Activated CD4-positive, alpha-beta T cell treated with anti-CD3 and anti-CD28 coated beads for 24 hours (primary cell): ENCODE measurements at regions not wholly inside any gene's neighbourhood (a gene's known extent, or its start where the extent isn't known, plus 50 kb on each side); places are given as distances from the start of the nearest gene placed in this dataset.
"Not testable (repeated sequence)": the region's sequence is repeated elsewhere in the genome, so short reads cannot be mapped to it uniquely, and the experiment has no call there.

Source experiments
- DNase-seq, 2 donors: peaks; one replicate each; pipeline ENCODE4 v3.0.0-alpha.2; 2020; ENCODE audit warnings: low read depth in 2 of 2

DNA sequence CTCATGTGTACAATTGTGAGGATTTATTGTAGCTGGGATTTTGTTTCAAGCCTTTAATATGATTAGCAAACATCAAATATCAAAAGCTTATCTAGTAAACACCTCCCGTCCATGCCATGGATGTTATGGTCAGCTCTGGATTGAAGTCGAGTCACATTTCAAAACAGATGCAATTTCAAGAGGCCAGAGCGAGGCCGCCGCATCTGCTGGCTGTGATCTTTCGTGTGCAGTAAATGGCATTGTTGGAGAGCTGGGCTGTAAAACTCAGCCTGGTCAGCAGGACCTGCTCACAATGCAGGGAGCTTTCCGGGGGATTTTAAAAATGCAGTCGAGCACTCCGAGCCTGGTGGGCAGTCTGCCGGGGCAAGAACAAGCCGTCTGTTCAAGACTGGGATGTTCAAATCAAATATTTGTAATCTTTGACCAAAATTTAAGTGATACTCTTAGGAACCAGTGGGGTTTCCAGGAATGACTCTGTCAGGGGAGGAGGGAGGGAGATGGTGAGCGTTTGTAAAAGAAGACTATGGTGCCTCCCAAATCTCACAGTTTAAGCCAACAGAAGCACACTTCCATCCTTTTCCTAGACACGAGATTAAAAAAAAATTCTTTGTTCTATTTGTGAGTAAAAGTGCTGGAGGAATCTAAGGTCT, 97.6 kb downstream of the MYCN start:
- no peak for DNase-seq

DNA sequence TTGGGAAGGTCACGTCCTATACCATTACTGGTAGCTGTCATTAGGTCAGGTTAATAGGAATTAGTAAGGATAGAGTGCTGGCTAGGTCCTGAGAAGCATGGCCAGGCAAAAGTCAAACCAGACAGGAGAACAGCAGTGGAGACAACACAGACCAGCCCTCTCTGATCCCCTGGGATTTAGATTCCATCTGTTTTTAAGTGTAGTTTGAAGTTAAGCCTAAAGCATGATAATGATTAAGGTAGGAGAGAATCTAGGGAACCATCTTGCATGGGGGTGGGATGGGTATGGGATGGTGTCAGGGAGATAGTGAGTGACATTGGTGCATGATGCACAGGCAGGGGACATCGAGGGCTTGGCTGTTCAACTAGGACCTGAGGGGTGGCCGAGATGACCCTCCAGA, 96.6 kb downstream of the MYCN start:
- no peak for DNase-seq

DNA sequence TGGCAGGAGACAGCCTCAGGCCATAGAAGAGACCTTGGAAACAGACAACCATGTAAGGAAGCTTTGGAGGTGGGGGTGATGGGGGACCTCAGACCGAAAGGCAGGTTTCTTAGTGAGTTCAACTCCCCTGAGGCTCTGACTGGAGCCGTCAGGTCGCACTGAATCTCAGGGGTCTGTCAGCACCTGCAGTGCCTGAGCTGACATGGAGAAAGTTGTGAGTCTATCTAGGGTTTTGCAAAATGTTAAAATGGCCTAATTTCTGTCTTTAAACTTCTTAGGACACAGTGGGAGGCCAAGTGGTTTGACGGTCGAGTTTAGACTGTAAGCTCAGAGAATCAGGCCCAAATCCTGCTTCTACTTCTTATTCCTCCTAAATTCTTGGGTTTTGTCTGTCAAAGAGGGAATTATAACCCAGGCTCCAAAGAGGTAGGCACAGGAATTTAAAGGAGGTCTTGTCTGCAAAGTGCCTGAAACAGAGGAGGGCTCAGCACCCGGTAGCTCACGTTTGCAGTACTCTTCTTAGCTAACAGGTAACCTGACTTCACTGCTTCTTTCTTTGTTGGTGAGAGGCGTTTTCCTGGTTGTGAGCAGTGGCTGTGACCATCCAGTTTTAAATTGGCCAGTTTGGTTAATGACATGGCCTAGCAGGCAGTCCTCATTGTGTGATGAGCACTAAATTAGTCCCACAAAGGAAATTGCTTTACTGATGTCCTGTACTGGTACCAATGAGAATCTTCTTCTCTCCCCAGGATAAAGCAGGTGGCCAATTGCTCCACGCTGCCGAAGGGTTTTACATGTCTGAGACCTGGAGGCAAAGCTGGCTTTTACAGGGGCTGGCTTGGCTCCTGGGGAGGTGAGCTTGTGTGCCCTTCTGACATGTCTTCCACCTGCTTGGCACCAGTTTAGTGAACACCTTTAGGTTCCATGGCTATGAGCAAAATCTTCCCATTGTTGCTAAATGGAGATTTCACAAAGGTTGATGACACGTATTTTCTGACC, 95.7 kb downstream of the MYCN start:
- DNase-seq = no peak

DNA sequence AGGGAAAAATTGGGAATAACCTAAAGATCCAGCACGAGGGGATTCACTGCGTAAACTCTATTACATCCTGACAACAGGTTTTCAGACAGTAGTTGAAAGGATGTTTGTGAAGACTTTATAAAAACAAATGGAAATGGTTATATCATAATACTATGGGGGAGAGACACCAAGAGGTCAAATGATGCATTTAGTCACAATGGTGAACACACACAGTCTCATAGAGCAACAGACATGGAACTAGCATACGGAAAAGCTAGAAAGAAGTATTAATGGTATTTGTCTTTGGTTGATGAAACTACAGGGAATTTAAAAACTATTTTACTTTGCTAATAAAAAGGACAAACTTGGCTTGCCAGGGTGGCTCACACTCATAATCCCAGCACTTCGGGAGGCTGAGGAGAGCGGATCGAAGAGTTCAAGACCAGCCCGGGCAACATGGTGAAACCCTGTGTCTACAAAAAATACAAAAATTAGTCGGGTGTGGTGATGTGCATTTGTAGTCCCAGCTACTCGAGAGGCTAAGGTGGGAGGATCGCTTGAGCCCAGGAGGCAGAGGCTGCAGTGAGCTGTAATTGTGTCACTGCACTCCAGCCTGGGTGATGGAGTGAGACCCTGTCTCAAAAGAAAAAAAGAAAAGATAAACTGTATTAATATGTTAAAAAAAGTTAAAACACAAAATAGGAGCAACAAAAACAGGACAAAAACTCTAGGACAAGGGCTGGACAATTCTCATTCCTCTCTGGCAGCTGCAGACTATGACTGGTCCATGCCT, 94.8 kb downstream of the MYCN start:
- no peak for DNase-seq

DNA sequence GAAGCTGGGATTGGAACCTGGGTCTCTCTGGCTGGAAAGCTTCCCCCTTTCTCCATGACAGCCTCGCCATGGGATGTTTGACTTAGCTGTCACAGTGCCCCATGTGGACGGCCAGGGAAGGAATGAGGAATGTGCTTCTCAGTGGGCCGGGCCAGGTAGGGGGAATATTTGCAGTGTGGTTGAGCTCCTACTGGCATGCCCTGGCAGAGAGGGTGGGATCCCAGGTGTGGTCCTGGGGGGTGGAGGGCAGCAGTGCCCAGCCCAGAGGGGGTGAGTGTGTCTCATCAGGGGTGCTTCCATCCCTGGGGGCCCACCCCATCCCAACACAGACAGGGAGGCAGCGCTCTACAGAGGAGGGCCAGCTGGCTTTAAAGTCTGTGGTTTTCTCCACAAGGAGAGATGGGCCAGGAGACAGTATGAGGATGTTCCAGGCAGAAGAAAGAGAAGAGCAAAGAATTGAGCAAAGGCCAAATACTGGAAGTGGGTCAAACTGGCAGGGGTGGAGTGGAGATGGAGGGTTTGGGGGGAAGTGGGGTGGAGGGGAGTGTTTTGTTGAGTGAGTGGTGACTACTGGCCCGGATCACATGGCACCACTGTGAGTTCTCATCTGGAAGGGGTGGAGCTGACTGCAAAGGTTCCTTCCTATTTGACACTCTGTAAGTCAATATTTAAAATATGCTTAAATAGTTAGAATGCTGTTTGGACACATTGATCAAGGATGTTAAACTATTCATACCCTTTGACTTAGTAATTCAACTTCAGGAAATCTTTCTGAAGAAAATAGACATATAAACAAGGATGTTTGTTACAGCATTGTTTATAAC, 94.0 kb downstream of the MYCN start:
- no peak for DNase-seq

DNA sequence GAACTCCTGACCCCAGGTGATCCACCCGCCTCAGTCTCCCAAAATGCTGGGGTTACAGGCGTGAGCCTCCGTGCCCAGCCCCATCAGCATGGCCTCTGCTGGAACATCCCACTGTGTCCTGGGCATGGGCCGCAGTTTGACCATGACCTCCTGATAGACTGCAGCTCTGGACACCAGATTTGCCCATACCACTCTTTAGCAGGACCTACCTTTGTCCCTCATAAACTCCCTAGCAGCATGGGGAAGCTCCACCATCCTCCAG, 92.6 kb downstream of the MYCN start:
- DNase-seq = no peak

DNA sequence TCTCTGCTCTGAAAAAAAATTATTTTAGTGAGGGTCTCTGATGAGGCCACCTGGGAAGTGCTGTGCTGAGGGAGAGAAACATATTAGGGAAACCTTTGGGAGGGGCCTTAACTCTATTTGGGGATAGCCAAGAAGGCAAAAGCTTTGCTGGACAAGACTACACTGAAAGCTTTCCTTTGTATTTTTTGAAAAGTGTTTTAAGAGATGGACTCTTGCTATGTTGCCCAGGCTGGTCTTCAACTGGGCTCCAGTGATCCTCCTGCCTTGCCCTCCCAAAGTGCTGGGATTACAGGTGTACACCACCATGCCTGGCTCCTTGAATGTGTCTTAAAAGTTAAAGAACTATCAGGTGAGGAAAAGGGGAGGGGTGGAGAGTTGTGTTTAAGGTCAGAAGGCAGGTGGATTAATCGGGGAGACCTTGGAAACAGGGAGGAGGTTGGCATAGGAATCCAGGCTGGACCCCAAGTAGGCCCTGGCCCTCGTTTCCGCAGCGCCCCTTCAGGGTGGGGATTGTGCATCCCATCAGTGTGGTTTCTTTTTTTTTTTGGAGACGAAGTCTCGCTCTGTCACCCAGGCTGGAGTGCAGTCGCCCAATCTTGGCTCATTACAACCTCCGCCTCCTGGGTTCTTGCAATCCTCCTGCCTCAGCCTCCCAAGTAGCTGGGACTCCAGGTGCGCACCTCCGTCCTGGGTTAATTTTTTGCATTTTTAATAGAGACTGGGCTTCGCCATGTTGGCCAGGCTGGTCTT, 92.1 kb downstream of the MYCN start:
- no peak for DNase-seq

DNA sequence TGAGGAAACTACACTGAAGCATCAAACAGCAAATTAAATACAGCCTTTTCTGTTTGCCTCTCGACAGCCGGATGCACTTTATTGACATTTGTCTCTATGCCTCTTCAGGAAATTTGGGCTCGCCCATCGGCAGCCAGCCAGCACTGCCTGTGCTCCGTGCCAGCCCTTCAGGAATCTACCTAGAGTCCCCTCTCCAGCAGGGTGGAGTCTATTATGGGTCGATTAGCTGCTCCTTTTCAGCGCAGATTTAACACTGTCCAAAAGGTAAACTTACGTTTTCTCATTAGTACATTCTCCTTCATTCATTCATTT, 91.5 kb downstream of the MYCN start:
- DNase-seq = no peak

DNA sequence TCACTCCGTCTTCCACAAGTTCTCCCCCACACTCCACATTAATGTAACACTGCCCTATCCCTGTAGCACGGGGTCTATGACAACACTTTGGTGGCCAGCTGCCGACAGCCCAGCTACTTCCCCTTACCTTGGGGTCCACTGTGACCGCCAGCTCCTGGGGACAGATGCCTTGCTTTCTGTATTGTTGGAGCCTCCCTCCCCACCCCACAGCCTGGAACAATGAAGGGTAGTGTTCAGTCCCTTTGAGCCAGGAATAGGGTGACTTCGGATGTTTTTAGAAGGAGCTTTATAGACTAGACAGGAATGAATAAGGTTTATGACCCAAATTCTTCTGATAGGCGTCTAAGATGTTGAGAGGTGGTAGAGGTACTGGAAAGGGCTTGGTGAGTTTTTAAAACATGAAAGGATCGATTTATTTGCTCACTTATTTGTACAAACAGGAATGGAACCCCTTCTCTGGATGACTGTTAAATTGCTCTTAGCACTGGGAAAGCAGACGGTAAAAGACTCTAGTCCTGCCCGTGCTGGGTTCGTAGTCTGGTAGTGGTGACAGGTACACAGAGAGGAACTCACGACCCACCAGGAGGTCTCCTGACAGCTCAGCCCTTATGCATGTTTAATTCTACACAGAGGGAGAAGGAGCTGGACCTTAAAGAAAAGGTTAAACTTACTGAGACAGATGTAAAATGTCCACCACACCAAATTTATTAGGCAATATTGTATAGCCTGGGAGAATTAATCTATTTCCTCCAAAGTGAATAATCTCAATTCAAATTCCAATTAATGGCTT, 90.9 kb downstream of the MYCN start:
- no peak for DNase-seq

DNA sequence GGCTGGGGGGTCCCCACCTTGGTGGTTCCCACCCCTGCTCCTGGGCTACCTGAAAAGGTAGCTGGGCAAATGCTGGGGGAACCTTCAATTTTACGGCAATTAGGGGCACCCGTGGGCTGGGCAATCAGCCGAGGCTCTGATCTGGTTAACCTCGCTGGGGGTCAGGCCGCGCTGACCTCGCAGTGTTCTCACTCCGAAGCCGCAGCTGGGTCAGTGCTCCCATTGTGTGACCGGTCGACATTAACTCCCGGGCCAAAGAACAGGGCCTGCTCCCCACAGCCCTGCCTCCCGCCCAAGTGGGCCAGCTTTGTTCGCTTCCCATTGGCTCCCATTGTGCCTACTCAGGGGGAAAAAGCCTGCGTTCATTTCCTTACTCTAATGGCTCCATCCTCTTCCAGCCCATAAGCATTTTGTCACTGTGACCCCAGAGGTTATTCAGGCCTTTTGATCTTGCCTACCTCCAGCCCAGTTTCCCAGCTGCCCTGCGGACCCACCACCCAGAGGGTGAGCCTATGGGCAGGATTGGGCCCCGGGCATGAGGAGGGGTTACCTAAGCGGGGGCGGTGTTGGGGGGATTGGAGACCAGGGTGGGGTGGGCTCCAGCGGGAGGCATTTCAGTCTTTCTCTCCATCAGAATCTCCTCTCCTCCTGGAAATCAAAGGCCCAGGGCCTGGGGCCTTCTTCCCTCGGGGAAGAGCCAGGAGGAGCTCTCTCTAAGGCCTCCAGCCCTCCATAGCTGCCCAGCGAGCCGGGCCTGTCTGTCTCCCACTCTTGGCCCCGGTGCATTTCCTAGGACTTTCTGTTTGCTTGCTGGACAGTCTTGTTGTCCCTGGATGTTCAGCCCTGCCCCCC, 90.1 kb downstream of the MYCN start:
- DNase-seq = no peak

DNA sequence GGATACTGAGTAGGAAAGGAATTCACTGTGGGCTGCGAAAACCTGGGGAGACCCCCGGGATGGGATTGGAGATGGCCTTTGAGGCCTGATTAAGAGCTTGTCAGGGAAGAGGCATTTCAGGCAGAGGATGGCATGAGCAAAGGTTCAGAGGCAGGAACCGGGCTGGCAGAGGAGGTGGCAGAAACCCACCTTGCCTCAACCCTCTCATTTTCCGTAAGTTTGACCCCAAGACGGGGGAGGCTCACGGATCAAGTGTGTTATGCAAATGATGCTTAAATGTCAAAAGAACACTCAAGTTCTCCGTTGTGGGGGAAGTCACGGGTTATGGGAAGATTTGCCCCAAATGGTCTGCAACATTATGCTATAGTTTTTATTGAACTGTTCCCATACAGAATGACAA, 88.3 kb downstream of the MYCN start:
- no peak for DNase-seq

DNA sequence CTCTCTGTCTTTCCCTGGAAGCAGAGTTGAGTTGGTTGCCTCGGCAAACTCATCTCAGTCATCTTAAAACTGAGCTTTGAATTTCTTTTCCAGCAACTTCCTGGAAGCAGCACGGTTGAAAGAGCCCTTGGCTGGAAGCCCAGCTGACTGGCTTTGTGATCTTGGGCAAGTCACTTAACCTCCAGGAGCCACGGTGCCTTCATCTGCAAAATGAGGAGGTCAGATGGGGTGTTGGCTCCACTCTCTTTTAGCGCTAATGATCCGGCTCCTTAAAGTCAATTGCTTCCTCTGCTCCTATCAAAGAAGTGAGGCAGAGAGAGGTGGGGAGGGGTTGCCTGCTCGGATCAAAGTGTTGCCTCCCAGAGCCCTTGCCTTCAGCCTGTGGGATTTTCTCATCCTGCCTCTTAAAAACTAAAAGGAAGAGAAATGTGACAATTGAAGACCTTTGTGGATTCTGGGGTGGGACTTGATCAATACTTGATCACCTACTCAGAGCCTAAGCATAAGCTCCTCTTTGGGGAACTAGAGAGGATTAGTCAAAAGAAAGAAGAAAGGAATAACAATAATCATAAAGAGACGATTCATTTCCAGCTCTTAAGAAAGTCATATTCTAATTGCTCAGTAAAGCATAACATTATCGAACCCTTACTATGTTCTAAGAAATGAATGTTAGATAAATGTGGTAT, 86.6 kb downstream of the MYCN start:
- no peak for DNase-seq

DNA sequence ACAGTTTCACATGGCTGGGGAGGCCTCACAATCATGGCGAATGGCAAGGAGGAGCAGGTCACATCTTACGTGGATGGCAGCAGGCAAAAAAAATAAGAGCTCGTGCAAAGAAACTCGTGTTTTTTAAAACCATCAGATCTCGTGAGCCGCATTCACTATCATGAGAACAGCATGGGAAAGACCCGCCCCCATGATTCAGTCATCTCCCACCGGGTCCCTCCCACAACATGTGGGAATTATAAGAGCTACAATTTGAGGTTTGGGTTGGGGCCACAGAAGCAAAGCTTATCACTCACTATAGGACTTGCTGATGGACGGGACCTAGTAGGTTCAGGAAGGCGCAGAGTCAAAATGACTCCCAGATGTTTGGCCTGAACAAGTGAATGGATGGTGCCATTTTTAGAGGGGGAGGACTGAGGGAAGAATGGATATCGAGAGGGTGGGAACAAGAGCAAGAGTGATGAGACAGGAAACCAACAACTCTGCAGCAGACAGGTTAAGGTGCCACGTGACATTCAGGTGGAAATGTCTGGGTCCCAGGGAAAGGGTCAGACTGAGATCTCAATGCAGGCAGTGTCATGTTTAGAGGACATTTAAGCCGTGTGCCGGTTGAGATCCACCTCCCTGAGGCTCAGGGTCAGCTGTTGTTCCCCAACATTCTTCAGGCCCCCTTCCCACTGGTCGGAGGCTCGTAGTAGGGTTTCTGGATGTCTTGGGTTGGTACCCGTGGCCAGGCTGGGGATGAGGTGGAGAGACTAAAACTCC, 85.7 kb downstream of the MYCN start:
- DNase-seq = no peak

DNA sequence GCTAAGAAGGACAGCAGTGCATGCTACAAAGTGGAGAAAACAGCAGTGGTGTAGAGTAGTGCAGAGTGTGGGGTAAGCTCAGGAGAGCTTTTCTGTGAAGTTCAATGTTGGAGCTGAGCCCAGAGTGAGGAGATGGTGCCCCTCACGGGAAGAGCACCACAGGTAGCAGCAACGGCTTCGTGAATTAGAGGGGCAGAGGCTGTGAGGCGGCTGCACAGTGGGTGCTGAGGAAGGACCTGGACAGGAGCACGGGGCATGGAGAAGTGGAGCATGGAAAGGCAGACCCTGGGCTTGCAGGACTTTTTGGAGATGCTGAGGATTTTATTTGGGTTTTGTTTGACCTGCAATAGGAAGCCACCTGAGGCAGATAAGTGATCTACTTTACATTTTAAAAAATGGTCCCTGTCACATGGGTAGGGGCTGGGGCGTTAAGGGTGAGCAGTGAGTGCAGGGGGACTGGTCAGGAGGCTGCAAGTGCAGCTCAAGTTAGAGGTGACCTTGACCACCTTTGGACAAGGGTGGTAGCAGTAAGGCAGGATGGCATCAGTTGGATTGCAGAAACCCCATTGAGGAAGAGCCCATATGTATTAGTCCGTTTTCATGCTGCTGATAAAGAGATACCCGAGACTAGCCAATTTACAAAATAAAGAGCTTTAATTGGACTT, 85.0 kb downstream of the MYCN start:
- no peak for DNase-seq

DNA sequence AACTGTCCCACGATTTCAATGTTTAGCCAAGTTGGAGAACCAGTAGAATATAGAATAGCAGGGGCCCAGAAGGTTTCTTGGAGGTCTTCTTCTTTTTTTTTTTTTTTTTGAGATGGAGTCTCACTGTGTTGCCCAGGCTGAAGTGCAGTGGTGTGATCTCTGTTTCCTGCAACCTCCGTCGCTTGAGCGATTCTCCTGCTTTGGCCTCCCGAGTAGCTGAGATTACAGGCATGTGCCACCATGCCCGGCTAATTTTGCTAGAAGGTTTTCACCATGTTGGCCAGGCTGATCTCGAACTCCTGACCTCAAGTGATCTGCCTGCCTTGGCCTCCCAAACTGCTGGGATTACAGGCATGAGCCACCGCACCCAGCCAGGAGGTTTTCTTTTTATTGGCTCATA, 84.3 kb downstream of the MYCN start:
- DNase-seq = not testable (repeated sequence)

DNA sequence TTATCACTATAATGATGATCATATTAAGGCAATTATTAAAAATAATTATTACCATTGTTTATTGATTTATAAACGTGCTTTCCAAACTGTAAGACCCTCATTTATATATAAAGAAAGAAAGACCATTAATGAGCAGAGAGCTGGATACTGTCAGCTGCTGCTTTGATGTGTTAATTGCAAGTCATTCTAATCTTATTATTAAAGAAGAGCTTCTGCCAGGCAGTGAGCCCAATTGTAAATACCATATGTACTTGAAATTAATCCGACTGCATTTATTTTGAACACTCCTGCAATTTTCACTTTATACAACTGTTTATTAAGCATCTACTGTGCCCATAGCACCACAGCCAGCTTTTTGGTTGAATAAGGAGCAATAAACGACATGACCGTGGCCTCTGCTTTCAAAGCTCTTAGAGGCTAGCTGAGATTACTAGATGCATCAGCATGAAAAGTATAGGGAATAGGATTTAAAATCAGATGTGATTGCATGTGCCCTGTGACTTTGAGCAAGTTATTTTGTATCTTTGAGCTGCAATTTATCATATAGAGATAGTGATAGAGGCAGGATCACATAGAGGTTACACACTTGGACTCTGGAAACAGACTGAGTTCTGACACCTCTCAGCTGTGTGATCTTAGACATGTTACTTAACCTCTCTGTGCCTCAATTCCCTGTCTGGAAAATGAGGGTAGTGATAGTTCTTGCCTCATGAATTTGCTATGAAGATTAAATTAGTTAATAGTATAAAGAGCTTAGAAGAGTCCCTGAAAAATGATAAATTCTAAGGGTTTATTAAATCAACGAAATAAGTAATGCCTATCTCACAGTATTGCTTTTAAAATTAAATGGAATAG, 83.4 kb downstream of the MYCN start:
- no peak for DNase-seq
